GM19395 (cell line): ENCODE measurements at regions not wholly inside any gene's neighbourhood (a gene's known extent, or its start where the extent isn't known, plus 50 kb on each side); places are given as distances from the start of the nearest gene placed in this dataset.

Experiments
- ATAC-seq: cut with Tn5 transposase; IDR thresholded peaks from one replicate; pipeline ENCODE4 v1.9.1; 2021; ENCODE audit warnings: mild to moderate bottlenecking, moderate library complexity; ENCODE audit not compliant: unreplicated experiment

DNA sequence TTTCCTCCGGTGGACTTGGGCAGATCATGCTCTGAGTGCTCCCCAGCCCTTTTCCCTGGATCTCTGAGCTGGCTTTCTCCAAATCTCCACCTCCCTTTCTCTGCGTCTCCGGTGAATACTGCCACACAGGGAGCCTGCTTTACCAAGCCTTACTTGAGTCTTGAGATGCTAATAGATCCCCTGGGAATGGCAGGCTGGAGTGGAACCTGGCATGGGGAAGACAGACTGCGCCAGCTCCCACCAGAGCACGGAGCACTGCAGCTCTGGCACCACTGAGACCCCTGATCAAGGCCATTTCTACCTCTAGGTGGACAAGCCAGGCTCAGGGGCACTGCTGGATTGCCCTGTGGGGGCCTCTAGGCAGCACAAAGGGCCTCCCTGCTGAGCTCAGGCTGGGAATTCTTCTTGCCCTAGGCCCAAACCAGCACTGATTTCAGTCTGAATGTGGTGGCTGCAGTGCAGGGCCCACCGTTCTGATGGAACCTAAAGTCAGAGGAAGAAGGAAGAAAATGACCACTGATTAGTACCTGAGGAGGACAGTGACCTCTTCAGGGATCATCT lies 74.3 kb upstream of the CRHR1 start:
- no peak for ATAC-seq

DNA sequence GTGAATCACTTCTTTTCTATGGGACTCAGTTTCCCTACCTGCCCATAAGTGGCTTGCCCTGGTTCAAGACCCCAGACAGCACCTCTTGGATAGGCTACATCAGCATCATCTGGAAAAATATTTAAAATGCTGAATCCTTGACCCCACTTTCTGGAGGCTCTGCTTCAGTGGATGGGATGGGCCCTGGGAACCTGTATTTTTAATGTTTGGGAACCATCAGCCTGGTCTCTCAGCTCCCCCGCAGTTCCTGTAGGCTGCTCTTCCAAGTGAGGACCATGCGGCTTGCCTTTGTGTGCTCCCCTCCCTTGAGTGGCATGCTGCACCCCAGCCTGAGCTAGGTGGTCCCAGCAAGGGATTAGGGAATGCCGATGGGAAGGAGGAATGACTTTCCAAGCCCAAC lies 68.3 kb upstream of the CRHR1 start:
- no peak for ATAC-seq

DNA sequence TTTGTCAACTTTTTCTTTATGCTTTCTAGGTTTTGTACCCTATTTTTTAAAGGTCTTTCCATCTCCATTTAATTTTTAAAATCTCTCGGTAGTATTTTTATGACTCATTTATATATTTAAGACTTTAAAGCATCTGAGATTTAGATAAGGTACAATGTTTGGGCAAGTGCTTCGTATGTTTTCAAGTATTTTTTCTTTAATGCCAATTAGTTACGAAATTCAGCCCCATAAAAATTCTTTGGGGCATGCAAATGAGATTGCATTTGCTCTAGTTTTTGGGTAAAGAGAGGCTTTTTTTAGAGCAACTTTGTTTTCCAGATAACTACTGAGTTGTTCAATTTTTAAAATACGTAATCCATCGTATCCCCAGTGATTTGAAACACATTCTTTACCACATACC lies 65.3 kb upstream of the CRHR1 start:
- ATAC-seq: no peak

DNA sequence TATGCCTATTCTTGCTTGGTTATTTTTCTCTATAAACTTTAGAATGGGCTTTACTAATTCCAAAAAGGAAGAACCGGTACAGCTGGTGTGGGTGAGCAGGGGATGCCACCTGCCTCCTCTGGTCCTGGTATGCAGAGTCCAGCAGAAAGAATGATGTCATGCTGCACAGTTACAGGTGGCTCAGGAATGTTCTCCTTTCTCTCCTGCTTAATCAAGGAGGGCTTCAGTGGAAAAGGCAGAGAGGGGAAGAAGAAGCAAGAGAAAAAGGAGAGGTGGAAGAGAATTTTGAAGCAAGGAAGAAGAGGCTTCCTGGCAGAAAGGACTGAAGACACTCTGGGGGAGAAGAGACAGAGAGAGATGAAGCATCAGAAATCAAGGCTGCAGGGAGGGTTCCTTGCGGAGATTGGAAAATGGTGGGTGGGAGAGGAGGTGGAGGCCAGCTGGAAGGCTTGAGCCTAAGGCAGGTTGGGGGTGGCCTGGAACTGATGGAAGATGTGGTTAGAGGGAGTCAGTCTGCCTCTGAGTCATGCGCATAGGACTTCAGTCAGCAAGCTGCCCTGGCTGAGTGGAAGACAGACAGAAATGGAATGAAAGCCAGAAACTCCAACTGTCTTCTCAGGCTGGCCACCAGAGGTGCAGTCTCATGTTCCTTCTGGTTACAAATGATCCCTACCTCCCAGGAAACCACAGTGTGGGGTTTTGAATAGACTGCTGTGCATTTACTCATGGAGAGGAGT lies 64.6 kb upstream of the CRHR1 start:
- ATAC-seq: no peak

DNA sequence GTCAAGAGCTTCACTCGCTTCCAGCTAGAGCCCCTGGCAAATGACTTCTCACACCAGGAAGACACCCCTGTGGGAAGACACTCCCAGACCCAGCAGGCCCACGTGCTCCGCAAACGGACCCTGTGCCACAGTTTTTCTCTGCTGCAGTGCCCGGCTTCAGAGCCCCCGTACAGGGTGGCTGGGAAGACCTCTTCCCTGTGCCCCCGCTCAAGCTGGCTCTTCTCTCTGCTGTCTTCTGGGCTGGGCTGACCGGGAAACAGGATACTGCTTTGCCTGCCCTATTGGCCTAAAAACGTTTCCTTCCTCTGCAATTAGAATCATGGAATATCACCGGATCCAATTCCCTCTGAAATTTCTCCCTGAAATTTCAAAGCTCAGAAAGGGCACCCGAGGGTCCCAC lies 63.7 kb upstream of the CRHR1 start:
- no peak for ATAC-seq

DNA sequence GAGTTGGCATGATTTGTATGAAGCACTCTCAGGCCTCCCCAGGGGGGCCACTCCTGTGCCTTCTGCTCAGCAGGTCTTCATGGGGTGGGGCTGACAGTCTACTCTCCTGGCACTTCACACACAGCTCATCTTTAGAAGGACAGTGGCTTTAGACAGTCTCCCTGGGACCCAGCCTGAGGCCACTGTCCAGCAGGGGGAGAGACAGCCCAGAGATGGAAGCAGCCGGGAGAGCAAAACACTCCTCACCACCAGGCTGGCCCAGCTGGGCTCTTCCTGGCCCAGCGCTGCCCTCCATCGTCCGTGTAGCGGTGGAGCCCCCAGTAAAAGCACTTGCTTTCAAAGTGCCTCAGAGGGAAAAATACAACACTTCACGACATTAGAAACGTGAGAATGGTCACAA lies 62.0 kb upstream of the CRHR1 start:
- ATAC-seq: no peak

DNA sequence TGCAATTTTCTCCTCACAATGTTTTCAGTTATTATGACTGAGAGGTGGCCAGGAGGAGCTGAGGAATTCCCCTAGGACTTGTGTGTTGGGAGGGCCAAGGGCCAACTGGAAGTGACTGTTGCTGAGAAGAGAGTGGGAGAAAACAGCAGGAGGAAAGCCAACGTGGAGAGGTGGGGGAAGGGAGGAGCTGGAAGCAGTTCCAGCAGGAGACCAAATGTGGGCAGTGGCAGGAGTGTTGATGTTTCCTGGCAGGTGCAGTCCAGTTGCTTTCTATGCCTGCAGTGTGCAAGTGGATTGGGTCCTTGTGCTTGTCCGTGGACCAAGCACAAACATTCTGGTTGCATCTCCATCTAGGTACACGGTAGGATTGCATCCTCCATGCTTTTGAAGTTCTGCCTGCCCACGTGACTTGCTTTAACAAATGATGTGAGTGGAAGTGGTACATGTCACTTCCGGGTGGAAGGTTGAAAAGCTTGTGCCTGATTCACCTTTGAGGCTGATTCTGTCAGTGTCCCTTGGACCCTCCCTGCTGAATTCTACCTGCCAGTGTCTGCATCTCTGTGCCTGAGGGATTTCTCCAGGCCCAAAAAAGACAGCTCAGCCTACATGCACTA lies 54.7 kb upstream of the CRHR1 start:
- ATAC-seq: no peak

DNA sequence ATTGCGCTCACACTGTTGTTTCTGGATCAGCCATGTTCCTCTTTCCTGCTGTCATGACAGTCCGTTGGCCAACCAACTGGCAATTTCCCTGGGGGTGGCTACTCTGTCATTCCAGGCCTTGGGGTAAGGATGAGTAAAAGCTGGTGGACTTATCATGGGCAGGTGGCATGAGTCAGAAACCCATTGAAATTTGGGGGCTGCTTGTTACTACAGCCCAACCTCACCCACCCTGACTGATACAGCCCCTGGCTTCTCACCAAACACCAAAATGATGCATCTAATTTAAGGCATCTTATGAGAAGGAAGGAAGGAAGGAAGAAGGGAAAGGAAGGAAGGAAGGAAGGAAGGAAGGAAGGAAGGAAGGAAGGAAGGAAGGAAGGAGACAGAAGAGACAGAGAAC lies 53.9 kb upstream of the CRHR1 start:
- ATAC-seq: no peak

DNA sequence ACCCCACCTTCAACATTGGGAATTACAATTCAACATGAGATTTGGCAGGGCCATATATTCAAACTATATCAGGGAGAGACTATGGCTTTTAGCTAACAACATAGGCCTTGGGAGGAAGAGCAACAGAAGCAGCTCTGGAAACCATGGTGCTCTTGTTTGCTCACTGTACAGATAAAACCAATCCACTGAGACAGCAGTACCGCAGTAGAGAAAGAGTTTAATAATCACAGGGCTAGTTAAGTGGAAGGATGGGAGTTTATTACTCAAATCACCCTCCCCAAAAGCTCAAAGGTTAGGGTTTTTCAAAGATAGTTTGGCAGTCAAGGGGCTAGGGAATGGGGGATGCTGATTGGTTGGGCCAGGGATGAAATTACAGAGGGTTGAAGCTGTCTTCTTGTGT lies 52.7 kb upstream of the CRHR1 start:
- no peak for ATAC-seq

DNA sequence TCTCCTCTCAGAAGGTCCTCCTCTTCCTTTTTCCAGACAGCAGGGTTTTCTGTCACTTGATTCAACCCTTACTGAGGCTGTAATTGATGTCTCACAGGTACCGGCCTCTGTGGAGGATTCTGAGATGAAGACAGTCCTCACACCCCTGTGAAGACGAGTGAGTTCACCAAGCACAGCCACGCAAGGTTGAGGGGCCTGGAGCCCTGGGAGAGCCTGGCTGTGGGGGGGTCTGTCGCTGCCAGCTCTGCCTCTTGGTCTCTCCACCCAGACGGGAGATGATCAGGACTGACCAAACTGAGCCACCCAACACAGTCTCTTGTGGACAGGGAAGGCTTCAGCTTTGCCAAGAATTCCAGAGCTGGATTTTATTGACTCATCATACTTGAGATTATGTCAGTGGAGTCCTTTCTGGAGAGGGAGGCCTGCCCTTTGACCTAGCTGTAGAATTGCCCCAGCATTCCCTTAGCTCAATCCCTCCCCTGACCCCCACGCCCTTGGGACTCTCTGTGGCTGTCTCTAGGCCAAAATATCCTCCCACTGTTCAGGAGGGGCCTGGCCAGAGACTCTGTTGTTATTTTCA lies 51.1 kb upstream of the CRHR1 start:
- no peak for ATAC-seq

DNA sequence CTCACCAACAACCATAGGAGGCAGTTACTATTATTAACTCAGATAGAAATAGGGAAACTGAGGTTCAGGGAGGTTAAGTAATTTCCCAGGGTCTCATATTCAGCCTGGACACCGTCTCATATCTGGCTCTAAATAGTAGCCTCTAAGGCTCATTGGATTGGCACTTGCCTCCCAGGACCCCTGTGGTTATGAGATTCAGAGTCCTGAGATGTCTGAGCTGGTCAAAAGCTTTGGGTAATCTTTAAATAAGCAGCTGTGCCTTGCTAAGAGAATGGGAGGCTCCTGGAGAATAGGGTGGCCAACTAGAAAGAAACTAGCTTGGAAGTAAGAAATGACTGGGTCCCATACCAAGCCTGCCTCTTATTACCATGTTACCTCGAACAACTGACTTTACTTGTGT lies 50.3 kb upstream of the CRHR1 start:
- ATAC-seq: no peak
